Epithelial cell of prostate (primary cell): ENCODE measurements at regions not wholly inside any gene's neighbourhood (a gene's known extent, or its start where the extent isn't known, plus 50 kb on each side); places are given as distances from the start of the nearest gene placed in this dataset.
A peak's percentile ranks its signal among the peaks of the same experiment; 100 is the strongest.

Experiments used
- DNase-seq: peaks from one replicate; pipeline ENCODE4 v3.0.0-alpha.2; 2011; ENCODE audit warnings: low read depth, low spot score
- H3K27ac ChIP-seq: fragments of 450-650 bp; 2 replicates; pipeline ENCODE4 v1.5.1; 2017; ENCODE audit warnings: mild to moderate bottlenecking

DNA sequence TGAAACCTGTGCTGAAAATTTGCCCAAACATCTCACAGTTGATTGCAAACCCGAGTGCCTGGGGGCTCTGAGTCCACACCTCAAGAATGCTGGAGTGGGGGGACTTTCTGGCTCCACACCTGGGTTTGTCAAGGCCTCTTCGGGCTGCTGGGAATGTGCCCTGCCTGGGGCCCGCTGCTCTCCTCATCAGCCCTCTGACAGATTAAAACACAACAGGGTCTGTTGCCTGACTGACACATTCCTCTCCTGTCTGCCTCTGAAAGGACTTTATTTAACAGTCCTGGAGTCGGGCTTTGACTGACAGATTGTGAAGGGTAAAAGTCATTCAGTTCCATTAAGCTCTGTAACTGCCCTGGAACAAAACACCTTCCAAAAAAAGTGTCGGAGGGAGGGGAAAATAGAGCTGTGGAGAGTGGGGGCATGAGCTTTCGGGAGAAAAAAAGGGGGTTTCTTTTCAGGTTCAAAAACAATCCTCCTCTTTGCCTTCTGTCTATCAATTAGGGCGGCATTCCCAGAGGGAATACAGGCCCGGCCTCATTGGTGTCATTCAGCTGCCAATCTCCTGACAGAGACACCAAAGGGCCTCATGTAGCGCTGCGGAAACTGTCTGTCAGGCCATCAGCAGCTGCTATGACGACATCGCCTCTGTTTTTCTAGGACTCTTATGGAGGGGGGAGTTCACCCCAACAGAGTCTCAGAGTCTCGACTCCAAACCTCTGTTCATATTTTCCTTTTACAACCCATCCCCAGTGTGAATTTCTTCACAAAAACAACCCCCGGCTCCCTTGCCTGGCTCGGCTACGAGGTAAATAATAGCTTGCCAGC lies 398.8 kb upstream of the NFE2L3 start:
- no peak for DNase-seq
- H3K27ac ChIP-seq: no peak overlapping the region

DNA sequence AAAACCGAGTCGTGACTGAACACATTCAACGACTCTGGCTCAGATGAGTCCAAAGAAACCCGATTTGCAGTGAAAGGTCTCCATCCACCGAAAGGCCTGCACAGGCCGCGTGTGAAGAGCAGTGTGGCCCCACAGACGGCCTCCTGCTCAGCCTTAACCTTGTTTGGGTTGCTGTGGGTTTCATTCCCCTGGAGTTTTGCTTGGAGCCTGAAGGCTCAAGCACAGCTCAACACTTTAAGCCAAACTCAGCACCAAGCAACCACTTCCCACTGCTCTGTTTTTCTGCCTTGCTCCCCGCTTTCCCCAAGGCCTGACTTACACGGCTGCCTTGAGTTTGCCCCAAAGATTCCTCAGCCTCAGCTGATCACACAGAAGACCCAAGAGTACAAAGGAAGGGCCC lies 398.2 kb upstream of the NFE2L3 start:
- H3K27ac ChIP-seq: no peak overlapping the region
- no peak for DNase-seq

DNA sequence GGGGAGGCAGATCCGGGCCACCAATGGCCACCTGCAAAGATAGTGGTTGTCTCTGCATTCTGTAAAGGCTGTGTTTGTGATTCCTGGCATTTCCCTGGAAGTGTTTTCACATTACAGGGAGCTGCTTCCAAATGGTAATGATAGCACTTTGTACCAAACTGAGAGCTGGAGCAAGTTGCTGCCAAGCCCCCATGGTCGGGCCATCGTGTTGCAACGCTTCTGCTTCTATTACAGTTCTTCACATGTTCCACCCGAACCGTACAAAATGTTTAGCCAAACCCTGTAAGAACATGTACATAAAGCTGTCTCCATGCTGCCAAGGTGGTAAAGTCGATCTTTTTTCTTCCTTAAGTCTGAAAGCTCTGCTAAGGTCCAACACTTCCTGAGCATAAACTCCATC lies 397.7 kb upstream of the NFE2L3 start:
- DNase-seq: no peak

DNA sequence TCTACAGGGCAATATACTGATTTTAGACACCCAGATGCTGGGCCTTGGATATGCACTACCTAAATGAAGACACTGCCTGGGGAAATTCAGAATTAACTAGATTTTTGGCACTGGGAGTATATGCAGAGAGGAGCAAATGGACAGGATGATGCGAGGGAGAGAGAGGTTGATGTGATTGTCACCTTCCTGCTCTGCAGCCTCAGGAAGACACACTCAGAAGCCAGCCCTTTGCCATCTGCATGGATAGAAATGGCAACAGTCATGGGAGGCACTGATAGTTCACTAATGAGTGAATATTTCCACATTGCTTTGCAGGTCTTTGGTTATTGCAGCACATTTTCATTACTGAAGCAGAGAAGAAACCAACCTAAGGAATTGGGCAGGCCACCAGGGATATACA lies 397.2 kb upstream of the NFE2L3 start:
- H3K27ac ChIP-seq: no peak overlapping the region
- DNase-seq: no peak

More for the DNA sequence above, 397.7 kb upstream of the NFE2L3 start:
- no peak overlapping the region for H3K27ac ChIP-seq

GRCh38 chr7:25756601-25757000 lies 395.4 kb upstream of the NFE2L3 start:
- no peak overlapping the region for H3K27ac ChIP-seq
- DNase-seq: no peak

- H3K27ac ChIP-seq: no peak overlapping the region
- DNase-seq: peak; percentile 8
Measured at GRCh38 chr7:25758559-25758958, 393.4 kb upstream of the NFE2L3 start.

- H3K27ac ChIP-seq: no peak overlapping the region
- DNase-seq: no peak
Measured at GRCh38 chr7:25759286-25759685, 392.7 kb upstream of the NFE2L3 start.

DNA sequence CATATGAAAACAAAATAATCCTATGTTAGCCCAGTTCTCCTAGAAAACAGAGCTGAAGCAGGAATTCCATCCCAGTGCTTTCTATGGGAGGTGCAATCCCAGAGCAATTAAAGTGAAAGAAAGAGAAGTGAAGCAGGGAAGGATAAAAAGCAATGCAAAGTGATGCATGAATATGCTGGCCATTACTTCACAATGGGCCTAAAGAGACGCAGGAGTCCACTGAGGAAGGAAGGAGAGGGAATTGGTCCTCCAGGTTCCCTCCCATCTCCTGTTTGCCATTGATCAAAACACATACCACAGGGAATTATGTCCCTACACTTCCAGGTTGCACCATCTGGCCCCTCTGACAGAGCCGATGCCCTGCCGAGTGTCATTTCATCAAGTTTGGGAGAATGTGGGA lies 392.2 kb upstream of the NFE2L3 start:
- no peak overlapping the region for H3K27ac ChIP-seq
- no peak for DNase-seq

- H3K27ac ChIP-seq: no peak overlapping the region
- DNase-seq: no peak
Measured at GRCh38 chr7:25762511-25763462, 389.2 kb upstream of the NFE2L3 start.

GRCh38 chr7:25763463-25763860 lies 388.5 kb upstream of the NFE2L3 start:
- H3K27ac ChIP-seq: no peak overlapping the region
- no peak for DNase-seq

DNA sequence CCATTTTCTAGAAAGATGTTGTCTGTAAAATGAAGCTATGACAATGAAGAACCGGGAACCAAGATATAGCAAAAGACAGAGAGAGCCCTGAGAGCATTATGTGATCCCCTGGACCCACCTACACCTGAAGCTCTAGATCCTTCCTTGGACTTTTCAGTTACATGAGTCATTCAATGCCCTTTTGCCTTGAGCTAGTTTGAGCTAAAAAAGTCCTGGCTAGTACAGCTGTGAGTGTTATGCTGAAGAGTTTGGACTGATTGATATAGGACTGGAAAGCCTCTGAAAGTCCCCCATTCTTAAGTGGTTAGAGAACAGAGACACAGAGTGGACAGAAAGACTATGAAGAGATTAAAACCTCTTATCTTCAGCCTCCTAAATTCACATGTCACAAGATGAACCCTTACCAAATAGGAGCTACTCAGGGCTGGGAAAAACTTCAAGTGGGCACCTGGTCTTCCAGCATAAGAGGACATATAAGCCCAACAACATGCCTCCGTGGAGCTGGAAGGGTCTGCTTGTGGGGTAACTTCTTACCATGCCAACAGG lies 386.8 kb upstream of the NFE2L3 start:
- no peak for DNase-seq
- no peak overlapping the region for H3K27ac ChIP-seq

DNA sequence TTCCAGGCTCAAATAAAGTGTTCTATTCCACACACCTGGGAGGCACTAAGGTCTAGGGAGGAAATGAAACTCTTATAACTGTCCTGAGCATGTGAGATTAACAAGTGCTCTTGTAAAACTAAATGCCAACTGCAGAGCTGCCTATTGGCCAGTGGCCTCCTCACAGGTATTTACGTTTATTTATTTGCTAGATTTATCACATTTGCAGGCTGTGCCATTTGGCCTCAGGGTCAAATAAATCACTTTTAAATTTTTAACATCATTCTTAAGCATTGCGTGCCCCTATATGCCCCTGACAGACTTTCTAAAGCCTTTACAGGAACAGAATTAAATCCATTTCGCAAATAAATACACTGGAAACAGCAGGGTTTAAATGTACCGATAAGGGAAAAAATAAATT lies 381.8 kb upstream of the NFE2L3 start:
- DNase-seq: no peak
- no peak overlapping the region for H3K27ac ChIP-seq

DNA sequence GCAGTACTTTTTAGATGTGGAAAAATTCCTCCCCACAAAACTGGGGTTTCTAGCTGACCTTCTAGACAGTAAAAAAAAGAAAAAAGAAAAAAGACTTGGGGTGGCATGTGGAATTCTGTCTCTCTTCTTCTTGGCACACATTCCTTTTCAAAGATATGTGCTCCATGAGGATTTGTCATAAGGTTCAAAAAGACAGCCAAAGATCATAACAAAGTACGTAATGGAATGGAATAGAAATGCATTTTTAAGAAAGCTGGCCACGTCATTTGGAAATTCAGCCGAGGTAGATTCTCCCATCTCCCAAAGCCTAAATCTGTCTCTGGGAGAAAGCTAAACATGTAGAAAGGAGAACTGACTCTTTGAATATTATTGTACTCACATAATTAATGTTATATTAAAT lies 381.3 kb upstream of the NFE2L3 start:
- DNase-seq: no peak
- no peak overlapping the region for H3K27ac ChIP-seq

GRCh38 chr7:25771491-25771890 lies 380.5 kb upstream of the NFE2L3 start:
- DNase-seq: no peak
- H3K27ac ChIP-seq: no peak overlapping the region

- no peak for DNase-seq
- H3K27ac ChIP-seq: no peak overlapping the region
Measured at GRCh38 chr7:25772802-25773201, 379.2 kb upstream of the NFE2L3 start.

GRCh38 chr7:25774675-25775074 lies 377.3 kb upstream of the NFE2L3 start:
- DNase-seq: no peak
- no peak overlapping the region for H3K27ac ChIP-seq

- no peak overlapping the region for H3K27ac ChIP-seq
Measured at GRCh38 chr7:25775570-25775969, 376.4 kb upstream of the NFE2L3 start.

DNA sequence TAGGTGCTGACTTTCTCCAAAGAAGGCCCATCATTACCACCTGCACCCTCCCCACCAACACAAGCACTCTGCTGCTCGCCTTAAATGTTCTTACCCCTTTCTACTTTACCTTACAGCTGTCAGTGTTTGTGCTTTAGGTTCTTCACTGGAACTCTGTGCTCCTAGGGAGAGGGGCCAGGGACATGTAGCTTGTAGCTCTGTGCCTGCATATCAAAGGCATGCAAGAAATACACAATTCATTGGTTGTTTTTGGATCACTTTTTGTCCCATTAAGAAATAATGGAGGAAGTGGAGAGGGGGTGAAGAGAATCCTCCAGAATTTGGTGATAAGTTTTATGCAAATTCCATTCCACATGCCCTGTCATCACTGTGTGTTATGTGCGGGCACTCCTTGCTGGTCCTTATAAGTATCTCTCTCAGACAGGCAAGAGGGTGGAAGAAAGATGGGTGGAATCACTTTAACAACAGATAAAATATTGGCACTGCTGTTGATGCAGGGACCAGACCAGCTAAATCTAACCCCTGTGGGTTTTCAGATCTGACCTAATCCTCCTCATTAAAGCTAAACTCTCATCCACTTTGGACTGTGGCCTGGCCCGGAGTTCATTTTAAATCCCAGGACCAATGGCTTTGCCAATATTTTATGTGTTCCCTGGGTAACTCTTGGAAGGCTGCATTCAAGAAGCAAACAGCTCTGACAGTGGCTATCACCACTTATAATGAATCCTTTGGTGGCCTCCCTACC lies 375.8 kb upstream of the NFE2L3 start:
- DNase-seq: no peak
- no peak overlapping the region for H3K27ac ChIP-seq

More at GRCh38 chr7:25775570-25775969, 376.4 kb upstream of the NFE2L3 start:
- no peak for DNase-seq

- no peak for DNase-seq
- no peak overlapping the region for H3K27ac ChIP-seq
Measured at GRCh38 chr7:25776744-25777123, 375.3 kb upstream of the NFE2L3 start.

DNA sequence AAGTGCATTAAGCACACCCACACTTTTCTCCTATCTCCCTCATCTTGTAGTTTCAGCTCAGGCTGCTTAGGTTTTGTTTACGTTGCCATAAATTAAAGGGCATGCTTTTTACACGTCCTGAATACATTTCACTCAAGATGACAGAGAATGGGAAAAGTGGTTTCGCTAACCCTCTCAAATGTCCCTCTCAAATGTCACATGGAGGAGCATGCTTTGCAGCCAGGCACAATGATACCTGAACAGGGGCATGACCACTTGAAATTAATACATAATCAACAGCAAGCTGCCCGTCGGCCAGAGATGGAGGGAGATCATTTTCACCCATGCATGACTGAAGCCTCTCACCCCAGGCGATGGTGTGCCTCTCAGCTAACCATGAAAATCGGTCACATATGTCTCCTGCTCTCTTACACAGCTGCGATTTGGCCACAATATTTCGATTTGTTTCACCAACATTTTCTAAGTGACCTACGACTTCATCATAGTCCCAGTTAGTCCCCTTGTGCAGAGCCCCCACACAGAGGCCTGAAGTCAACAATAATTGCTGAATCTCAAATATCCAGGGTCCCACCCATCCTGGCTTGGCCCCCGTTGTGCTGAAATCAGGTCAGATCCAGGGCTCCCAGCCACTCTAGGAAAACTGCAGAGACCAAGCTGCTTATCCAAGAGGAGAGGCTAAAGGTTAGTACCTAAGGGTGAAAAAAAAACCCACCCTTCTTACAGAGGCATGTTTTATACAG lies 373.9 kb upstream of the NFE2L3 start:
- DNase-seq: no peak
- H3K27ac ChIP-seq: no peak overlapping the region
